EL (cell line): ENCODE measurements at regions not wholly inside any gene's neighbourhood (a gene's known extent, or its start where the extent isn't known, plus 50 kb on each side); places are given as distances from the start of the nearest gene placed in this dataset.
"Not testable (repeated sequence)": the region's sequence is repeated elsewhere in the genome, so short reads cannot be mapped to it uniquely, and the experiment has no call there.

ENCODE experiments used
- DNase-seq: peaks from one replicate; pipeline ENCODE4 v3.0.0-alpha.2; 2016

GRCh38 chr10:2414039-2414438 lies 653.3 kb upstream of the PFKP start:
- no peak for DNase-seq

DNA sequence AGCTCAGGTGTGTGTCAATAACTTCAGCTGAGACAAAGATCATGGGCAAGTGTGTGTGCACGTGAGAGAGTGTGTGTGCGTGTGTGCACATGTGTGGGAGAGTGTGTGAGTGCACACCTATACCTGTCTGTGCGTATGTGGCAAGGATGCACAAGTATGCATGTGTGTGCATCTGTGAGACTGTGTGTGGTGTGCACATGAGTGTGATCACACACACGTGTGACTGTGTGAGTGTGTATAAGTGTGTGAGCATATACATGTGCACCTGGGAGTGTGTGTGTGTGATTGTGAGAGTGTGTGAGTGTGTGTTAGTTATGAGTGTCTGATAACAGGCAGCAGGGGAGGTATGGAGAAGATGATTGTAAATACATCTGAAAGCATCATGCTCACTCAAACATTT lies 657.3 kb upstream of the PFKP start:
- no peak for DNase-seq

DNA sequence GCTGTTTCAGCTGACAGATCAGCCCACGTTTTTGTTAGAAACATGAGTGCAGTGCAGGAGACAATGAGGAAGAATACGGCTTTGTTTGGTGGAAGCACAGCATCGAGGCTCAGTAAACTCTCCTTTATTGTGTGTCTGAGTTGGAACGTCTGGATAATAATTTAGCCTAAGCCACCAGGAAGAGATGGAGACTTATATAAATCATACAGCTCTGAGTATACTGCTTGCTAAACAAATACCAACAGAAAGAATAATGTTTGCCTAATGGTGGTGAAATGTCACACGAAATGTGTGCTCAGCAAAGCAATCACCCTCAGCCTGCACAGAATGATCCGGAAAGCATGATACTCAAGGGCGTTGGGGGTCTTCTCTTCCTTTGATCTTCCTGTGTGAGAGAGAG lies 664.1 kb upstream of the ADARB2 start:
- no peak for DNase-seq

GRCh38 chr10:2399482-2399881 lies 662.2 kb upstream of the ADARB2 start:
- no peak for DNase-seq

- DNase-seq, result no peak
These were observed 655.0 kb upstream of the ADARB2 start for GRCh38 chr10:2392145-2392812.

GRCh38 chr10:2387672-2388071 lies 650.3 kb upstream of the ADARB2 start:
- no peak for DNase-seq

- no peak for DNase-seq
These were observed 649.9 kb upstream of the ADARB2 start for GRCh38 chr10:2387261-2387660.

DNA sequence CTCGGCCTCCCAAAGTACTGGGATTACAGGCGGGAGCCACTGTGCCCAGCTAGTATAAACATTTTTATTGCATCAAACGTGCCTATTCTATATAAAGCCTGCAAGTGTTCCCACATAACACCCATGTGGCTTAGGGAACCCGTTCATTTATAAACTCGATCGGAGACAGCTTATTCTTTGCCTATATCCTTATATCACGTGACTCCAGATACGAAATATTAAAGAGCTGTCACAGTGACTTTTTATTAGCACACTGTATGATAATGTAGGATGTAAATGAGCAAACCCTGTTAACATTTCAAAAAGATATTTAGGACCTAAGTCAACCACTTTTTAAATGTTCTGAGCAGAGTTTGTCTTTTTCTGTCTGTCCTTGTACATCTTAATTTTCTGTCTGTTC lies 642.9 kb upstream of the ADARB2 start:
- no peak for DNase-seq

DNA sequence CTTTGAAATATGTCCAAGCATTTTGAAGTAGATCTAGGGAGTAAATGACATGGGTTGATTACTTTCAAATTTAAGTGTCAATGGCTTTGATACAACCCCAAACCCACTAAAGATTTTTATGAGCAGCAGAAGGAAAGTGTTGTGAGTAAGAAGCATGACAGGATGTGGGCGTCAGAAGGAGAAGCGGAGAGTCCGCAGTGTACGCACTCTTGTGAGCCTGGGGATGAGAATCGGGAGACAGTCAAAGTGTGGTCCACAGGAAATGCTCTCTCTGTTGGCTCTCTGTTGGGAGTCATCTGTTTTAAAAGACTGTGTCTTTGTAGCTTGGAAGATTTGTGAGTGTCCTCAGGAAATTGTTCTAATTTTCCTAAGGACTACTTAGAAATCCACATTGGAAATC lies 629.8 kb upstream of the ADARB2 start:
- no peak for DNase-seq

GRCh38 chr10:2366264-2366931 lies 629.1 kb upstream of the ADARB2 start:
- DNase-seq, result no peak

DNA sequence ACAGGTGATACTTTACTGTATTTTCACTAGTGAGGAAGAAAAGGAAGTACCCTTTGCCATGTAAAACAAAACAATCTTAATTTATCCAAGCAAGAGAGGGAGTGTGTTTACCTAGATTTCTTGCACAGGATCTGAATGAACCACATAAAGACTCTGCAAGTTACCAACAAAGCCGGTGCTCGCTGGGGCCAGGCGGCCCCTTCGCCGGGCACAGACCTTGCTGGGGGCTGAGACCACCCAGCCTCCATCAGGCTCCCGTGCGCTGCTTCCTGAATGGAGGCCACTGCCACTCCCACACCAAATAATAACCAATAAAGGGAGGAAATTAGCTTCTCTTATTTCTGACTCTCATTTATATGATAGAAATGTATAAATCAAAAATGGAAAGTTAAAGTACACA lies 625.0 kb upstream of the ADARB2 start:
- DNase-seq, result no peak

GRCh38 chr10:2358586-2358985 lies 621.3 kb upstream of the ADARB2 start:
- no peak for DNase-seq

DNA sequence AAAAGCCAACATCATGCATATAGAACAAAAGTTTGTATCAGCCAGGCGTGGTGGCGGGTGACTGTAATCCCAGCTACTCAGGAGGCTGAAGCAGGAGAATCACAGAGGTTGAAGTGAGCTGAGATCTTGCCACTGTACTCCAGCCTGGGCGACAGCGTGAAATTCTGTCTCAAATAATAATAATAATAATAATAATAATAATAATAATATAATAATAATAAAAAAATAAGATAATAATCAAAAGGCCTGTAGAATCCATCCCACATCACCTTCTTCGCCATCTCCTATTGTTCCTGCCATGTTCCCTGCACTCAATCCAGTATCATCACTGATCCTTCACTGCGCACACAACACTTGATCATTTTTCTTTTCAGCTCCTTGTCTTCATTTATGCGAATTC lies 619.3 kb upstream of the ADARB2 start:
- DNase-seq, result no peak

- no peak for DNase-seq
These were observed 614.2 kb upstream of the ADARB2 start for GRCh38 chr10:2351566-2351965.

GRCh38 chr10:2342206-2342605 lies 604.9 kb upstream of the ADARB2 start:
- DNase-seq, result no peak

GRCh38 chr10:2340831-2341647 lies 603.7 kb upstream of the ADARB2 start:
- no peak for DNase-seq

DNA sequence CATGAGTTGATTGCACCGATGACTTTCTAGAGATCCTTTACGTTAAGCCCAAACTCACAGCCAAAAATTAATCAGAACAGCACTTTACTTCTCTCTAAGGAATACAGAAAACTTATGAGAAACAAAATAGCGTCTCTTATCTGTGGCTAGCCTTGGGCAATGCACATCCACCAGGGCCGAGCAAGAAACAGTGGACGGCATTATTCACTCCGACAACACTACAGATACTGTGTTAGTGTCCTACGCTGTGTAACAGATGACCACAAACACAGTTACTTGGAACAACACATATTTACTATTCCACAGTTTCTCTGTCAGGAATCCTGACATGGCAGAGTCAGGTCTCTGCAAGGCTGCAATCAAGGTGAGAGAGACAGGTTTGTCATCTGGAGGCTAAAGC lies 598.3 kb upstream of the ADARB2 start:
- DNase-seq, result no peak

DNA sequence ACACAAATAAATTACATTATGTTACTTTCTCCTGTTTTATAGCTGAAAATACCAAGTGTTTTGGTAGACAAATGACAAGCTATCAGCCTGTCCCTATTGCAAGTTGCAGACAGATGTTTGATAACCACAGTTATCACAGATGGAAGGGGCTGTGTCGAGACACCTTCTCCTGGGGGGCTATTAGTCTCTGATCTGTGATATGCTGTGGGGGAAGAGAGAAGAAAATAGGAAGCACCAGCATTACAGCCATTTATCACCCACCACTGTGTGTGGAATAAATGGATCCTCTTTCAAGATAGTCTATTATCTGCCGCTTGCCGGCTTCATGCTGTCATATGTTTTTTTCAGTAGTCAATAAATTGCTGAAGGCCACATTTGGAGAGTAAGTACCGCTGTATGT lies 597.2 kb upstream of the ADARB2 start:
- no peak for DNase-seq

- DNase-seq, result no peak
These were observed 591.8 kb upstream of the ADARB2 start for GRCh38 chr10:2329082-2329481.

- no peak for DNase-seq
These were observed 589.1 kb upstream of the ADARB2 start for GRCh38 chr10:2326411-2326810.

- not testable (repeated sequence) for DNase-seq
These were observed 577.7 kb upstream of the ADARB2 start for GRCh38 chr10:2315045-2315485.

DNA sequence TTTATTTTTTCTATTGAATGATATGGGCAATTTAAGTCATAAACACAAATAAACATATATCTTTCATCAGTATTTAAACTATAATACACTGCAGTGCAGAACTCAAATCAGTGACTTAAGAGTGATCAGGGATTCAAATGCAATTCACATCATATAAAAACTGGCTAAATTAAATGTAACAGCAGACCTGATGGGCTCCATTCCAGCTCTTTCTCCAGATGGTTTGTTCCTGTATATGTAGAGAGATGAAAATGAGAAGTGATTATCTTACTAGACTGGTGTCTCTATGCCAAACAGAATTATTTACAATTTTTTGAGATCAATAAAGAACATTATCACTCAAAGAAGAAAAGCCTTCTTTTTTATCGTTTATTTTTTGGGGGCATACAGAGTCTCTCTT lies 568.8 kb upstream of the ADARB2 start:
- no peak for DNase-seq

GRCh38 chr10:2303169-2303568 lies 565.8 kb upstream of the ADARB2 start:
- DNase-seq, result no peak

DNA sequence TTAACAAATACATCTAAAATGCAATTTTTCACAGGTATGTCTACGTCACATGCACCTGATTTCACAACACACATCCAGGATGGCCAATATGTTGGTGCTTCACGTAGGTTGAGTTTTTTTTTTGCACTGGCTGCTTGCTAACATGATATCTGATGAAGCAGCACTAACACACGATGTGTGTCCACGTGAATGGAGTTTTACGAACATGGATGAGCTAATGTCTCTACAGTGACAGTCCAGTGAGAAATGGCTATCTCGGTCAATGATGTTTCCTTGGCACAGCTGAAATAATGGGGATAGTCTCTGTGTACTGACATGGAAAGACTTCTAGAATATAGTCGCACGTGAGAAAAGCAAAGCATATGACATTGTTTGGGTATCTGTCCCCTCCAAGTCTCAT lies 563.9 kb upstream of the ADARB2 start:
- DNase-seq, result no peak
